Mesothelial cell of epicardium (in vitro differentiated cells): ENCODE measurements at regions not wholly inside any gene's neighbourhood (a gene's known extent, or its start where the extent isn't known, plus 50 kb on each side); places are given as distances from the start of the nearest gene placed in this dataset.

Experiments
- DNase-seq, 2 experiments: peaks; one replicate each; pipeline ENCODE4 v3.0.0; 2021; ENCODE audit warnings: low spot score in 2 of 2; ENCODE audit not compliant: unreplicated experiment in 2 of 2
- H3K27ac Mint-ChIP-seq: 2 replicates; pipeline ENCODE4 v1.8.0; 2021; ENCODE audit warnings: mixed read lengths
- H3K27me3 Mint-ChIP-seq: 2 replicates; pipeline ENCODE4 v1.8.0; 2021; ENCODE audit warnings: low read depth, mixed read lengths
- H3K36me3 Mint-ChIP-seq: 2 replicates; pipeline ENCODE4 v1.8.0; 2021; ENCODE audit warnings: mixed read lengths
- H3K4me1 Mint-ChIP-seq: 2 replicates; pipeline ENCODE4 v1.8.0; 2021; ENCODE audit warnings: mixed read lengths
- H3K4me3 Mint-ChIP-seq: 2 replicates; pipeline ENCODE4 v1.8.0; 2021; ENCODE audit warnings: mild to moderate bottlenecking, moderate library complexity, mixed read lengths
- H3K9me3 Mint-ChIP-seq: 2 replicates; pipeline ENCODE4 v1.8.0; 2021; ENCODE audit warnings: mixed read lengths
- TF ChIP-seq, protein P1 (sequence below): fragments of 200-600 bp; sonication (generic); IDR thresholded peaks from one replicate; pipeline ENCODE4 v1.5.0; 2021; ENCODE audit warnings: antibody characterized with exemption; ENCODE audit not compliant: unreplicated experiment

DNA sequence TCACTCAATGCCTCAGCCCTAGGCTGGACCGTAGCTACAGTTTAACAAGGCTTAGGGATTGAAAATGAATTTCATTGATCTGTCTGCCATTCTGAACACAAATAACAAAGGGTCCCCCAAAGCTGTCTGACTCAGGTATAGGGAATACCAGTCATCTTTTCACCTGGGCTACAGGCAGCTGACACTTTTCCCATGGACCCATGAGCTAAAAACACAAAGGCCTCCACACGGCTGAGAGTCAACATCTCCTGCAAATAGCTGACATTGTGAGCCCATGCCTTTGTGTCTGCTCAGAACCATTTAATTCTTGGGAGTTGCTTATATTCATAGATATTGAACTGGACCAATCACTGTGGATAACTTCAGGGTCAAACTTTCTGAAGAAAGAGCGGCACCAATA lies 121.1 kb upstream of the SLIT3 start:
- DNase-seq = no peak
- Mint-ChIP-seq H3K27me3 (peaks cover 6% of the 10 kb centered on the region), H3K9me3 (no peaks in the 10 kb centered on the region), H3K27ac (no peak overlapping the region), H3K36me3 (no peaks in the 10 kb centered on the region), H3K4me1 (no peaks in the 10 kb centered on the region), H3K4me3 (no peak overlapping the region)
- TF ChIP-seq, protein P1, sequence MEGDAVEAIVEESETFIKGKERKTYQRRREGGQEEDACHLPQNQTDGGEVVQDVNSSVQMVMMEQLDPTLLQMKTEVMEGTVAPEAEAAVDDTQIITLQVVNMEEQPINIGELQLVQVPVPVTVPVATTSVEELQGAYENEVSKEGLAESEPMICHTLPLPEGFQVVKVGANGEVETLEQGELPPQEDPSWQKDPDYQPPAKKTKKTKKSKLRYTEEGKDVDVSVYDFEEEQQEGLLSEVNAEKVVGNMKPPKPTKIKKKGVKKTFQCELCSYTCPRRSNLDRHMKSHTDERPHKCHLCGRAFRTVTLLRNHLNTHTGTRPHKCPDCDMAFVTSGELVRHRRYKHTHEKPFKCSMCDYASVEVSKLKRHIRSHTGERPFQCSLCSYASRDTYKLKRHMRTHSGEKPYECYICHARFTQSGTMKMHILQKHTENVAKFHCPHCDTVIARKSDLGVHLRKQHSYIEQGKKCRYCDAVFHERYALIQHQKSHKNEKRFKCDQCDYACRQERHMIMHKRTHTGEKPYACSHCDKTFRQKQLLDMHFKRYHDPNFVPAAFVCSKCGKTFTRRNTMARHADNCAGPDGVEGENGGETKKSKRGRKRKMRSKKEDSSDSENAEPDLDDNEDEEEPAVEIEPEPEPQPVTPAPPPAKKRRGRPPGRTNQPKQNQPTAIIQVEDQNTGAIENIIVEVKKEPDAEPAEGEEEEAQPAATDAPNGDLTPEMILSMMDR = no peak

DNA sequence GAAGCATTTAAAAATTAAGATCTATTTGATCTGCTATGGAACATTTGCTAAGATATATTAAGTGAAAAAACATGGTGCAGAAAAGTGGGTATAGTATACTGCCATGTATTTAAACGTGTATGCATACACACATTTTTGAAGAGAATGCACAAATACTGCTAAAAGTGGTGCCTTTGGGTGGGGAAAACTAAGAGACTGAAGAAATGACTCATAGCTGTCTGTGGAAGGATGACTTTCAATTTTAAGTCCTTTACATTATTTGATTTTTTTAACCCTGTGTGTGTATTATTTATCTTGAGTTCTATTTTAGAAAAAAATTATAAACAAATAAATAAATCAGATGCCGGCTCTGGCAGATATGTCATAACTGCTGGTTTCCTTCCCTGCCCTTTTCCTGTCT lies 120.7 kb upstream of the SLIT3 start:
- H3K9me3 Mint-ChIP-seq = no peaks in the 10 kb centered on the region
- no peaks in the 10 kb centered on the region for H3K4me1 Mint-ChIP-seq
- no peaks in the 10 kb centered on the region for H3K36me3 Mint-ChIP-seq
- no peak overlapping the region for H3K27ac Mint-ChIP-seq
- DNase-seq = no peak
- no peak overlapping the region for H3K4me3 Mint-ChIP-seq
- peaks cover 6% of the 10 kb centered on the region for H3K27me3 Mint-ChIP-seq
- TF ChIP-seq, protein P1 = no peak

DNA sequence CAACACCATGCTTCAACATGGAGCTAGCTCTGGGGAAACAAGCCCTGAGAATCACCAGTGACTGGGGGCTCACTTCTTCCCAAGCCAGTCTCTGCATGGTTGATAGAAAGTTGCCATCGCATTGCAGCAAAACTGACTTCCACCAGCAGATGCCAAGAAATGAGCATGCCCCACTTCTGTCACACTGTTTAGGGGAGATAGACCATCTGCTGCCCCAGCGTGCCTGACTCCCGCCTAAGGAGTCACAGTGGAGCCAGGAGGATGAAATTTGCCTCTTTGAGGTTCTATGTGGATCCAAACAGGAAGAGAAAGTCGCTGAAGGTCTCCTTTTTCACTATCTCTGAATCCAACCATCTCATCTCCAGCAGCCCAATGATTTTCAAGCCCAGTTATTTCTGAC lies 116.7 kb upstream of the SLIT3 start:
- H3K27ac Mint-ChIP-seq = no peak overlapping the region
- DNase-seq = no peak
- TF ChIP-seq, protein P1 = no peak
- no peaks in the 10 kb centered on the region for H3K9me3 Mint-ChIP-seq
- H3K4me1 Mint-ChIP-seq = no peaks in the 10 kb centered on the region
- H3K36me3 Mint-ChIP-seq = no peaks in the 10 kb centered on the region
- H3K27me3 Mint-ChIP-seq = peaks cover 9% of the 10 kb centered on the region
- no peak overlapping the region for H3K4me3 Mint-ChIP-seq

DNA sequence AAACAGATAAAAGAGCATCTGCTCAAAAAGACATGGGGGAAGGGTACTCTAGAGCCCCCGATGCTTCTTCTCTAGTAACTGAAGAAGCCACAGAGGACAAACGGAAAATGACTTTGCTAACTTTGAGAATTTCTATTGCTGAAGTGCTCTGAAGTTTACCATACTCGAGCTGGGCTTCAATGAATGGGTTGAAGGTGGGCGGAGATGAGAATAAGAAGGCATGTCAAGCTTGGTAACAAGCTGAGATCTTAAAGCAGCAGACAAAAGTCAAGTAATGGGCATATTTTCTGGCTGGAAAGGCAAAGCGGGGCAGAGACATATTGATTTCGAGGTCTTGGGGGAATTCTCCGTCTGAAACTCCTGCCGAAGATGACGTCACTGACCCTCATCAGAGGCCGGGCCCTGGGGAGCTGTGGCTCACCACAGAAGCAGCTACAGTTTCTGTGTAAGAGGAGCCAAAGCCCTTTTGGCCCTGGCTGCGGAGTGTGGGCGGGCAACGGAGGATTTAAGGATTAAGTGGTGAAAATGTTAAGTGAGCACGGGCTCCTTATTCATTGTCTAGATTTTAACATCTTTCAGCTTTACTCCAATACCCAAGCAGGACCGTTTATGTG lies 115.8 kb upstream of the SLIT3 start:
- Mint-ChIP-seq H3K4me1 (no peaks in the 10 kb centered on the region), H3K27me3 (peaks cover 9% of the 10 kb centered on the region), H3K36me3 (no peaks in the 10 kb centered on the region), H3K9me3 (no peaks in the 10 kb centered on the region), H3K4me3 (no peak overlapping the region), H3K27ac (no peak overlapping the region)
- no peak for DNase-seq
- TF ChIP-seq, protein P1 = no peak

DNA sequence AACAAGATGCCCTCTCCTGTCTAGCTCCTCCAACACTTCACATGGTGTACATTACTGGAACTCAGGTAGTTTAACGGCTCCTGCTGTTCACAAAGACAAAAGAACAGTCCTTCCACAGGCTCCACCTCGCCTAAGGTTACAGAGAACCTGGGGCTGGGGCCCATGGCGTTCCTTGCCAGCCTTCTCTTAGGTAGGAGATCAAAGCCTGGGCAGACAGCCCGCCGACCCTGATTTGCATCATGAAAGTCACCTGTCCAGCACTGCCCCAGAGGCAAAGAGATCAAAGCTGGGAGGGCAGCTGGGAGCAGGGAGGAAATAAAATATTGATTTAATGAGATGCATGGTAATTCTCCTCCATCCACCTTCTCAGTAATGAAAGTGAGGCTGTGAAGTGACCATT lies 115.0 kb upstream of the SLIT3 start:
- H3K27me3 Mint-ChIP-seq = peaks cover 11% of the 10 kb centered on the region

More for the DNA sequence above, 115.0 kb upstream of the SLIT3 start:
- H3K9me3 Mint-ChIP-seq = no peaks in the 10 kb centered on the region
- H3K36me3 Mint-ChIP-seq = no peaks in the 10 kb centered on the region
- TF ChIP-seq, protein P1 = no peak
- no peak overlapping the region for H3K4me3 Mint-ChIP-seq
- no peak for DNase-seq
- no peak overlapping the region for H3K27ac Mint-ChIP-seq
- no peaks in the 10 kb centered on the region for H3K4me1 Mint-ChIP-seq
